ENCODE measurements at regions not wholly inside any gene's neighbourhood (a gene's known extent, or its start where the extent isn't known, plus 50 kb on each side); places are given as distances from the start of the nearest gene placed in this dataset.

DNA sequence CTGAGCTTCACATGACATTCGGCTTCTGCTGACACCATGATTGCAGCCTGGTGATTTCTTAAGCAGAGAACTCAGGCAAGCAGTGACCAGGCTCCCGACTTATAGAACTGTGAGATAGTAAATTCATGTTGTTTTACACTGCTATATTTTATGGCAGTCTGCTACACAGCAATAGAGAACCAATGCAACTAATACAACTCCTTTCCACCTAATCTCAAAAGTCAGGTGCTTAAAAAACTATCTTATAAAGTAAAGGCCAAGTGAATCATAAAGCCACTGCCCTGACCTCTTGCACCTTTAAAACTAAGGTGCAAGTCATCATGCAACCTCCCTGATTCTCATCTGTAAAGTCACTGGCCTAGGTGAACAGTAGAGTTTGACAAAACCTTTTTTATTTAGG, 95.3 kb upstream of the GLS start:
- no peak overlapping the region for H3K9ac ChIP-seq (ENCODE audit: low read length)
- no peaks in the 10 kb centered on the region for H4K20me1 ChIP-seq (ENCODE audit: insufficient read depth, low read length)
- TF ChIP-seq, protein P1, sequence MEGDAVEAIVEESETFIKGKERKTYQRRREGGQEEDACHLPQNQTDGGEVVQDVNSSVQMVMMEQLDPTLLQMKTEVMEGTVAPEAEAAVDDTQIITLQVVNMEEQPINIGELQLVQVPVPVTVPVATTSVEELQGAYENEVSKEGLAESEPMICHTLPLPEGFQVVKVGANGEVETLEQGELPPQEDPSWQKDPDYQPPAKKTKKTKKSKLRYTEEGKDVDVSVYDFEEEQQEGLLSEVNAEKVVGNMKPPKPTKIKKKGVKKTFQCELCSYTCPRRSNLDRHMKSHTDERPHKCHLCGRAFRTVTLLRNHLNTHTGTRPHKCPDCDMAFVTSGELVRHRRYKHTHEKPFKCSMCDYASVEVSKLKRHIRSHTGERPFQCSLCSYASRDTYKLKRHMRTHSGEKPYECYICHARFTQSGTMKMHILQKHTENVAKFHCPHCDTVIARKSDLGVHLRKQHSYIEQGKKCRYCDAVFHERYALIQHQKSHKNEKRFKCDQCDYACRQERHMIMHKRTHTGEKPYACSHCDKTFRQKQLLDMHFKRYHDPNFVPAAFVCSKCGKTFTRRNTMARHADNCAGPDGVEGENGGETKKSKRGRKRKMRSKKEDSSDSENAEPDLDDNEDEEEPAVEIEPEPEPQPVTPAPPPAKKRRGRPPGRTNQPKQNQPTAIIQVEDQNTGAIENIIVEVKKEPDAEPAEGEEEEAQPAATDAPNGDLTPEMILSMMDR (IDR thresholded peaks at IDR 0.05; ENCODE audit: low read depth, low read length): no peak
- TF ChIP-seq EZH2phosphoT487 (IDR thresholded peaks at IDR 0.05; ENCODE audit: low read depth): no peak
- H3K9me3 ChIP-seq (ENCODE audit: insufficient read depth, low read length): no peaks in the 10 kb centered on the region
- H3K4me1 ChIP-seq (ENCODE audit: low read length): peaks cover 8% of the 10 kb centered on the region; the same call in 1 of the 2 replicates
- H2AFZ ChIP-seq (ENCODE audit: low read depth, low read length): no peak overlapping the region
- H3K27me3 ChIP-seq (ENCODE audit: low read depth, low read length): peaks cover 11% of the 10 kb centered on the region
- no peaks in the 10 kb centered on the region for H3K79me2 ChIP-seq (ENCODE audit: low read length)
- H3K4me3 ChIP-seq (ENCODE audit: low read length): no peak overlapping the region
- H3K4me2 ChIP-seq (ENCODE audit: low read length): no peak overlapping the region
- H3K36me3 ChIP-seq (replicated peaks; ENCODE audit: low read depth, low read length): no peaks in the 10 kb centered on the region
- no peak overlapping the region for H3K27ac ChIP-seq (ENCODE audit: low read length)

DNA sequence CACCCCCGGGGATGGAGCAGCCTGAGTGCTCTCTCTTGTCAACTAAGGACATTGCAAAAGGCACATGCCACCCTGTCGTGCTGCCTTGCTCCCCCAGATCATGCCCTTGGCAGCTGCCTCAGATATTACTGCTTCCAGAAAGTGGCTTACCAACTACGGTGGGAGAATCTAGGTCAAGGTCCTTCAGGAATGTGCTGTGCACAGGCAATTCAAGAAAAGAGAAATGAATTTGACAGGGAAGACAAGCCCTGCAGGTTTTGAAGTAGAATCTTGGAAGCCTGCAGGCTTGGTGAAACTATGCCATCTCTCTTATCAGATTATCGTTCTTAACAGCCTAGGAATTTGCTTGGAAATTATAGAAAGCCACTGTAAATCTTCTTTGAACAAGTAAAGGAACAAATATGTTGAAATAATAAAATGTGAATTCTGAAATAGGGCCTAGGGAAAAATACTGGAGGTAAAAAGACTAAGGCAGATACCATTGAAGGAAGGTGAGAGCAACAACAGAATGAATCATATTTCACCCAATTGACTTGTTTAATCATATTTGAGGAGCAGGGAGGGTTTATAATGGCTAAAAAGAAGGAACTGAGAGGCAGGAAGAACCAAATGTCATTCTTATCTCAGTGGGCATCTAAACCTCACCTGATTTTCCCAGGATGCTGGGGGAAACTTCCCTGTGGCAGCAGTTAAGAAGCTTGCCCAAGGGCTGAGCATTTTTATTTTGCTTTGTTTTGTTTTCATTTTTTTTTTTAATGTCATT, 94.0 kb upstream of the GLS start:
- TF ChIP-seq, protein P1 (IDR thresholded peaks at IDR 0.05; ENCODE audit: low read depth, low read length): no peak
- no peak for TF ChIP-seq EZH2phosphoT487 (IDR thresholded peaks at IDR 0.05; ENCODE audit: low read depth)
- H3K4me3 ChIP-seq (ENCODE audit: low read length): no peak overlapping the region
- no peak overlapping the region for H3K9ac ChIP-seq (ENCODE audit: low read length)
- H3K27ac ChIP-seq (ENCODE audit: low read length): no peak overlapping the region
- no peak overlapping the region for H2AFZ ChIP-seq (ENCODE audit: low read depth, low read length)
- H3K36me3 ChIP-seq (replicated peaks; ENCODE audit: low read depth, low read length): no peaks in the 10 kb centered on the region
- no peaks in the 10 kb centered on the region for H3K4me1 ChIP-seq (ENCODE audit: low read length)
- H4K20me1 ChIP-seq (ENCODE audit: insufficient read depth, low read length): no peaks in the 10 kb centered on the region
- peaks cover 12% of the 10 kb centered on the region; the same call in 1 of the 2 replicates for H3K27me3 ChIP-seq (ENCODE audit: low read depth, low read length)
- no peak overlapping the region for H3K4me2 ChIP-seq (ENCODE audit: low read length)
- no peaks in the 10 kb centered on the region for H3K9me3 ChIP-seq (ENCODE audit: insufficient read depth, low read length)
- no peaks in the 10 kb centered on the region for H3K79me2 ChIP-seq (ENCODE audit: low read length)

DNA sequence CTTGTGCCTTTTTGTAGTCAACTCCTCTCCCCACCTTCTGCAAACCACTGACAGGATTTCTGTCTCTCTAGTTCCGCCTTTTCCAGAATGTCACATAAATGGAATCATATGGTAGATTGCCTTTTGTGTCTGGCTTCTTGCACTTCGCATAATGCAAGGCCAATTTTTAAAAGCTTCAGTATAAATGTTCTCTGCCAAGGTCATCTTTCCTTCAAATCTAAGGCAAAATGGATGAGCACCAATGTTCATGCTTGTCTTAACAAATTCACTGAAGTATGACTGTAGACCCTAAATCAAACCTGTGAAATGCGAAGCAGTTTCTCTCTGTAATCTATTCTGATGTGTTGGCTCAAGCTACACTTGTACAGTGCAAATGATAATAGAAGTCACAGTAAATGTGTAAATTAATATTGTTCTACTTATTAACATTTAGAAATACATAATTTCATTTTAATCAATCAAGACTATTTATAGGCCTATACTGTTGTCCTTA, 92.8 kb upstream of the GLS start:
- no peak for TF ChIP-seq EZH2phosphoT487 (IDR thresholded peaks at IDR 0.05; ENCODE audit: low read depth)
- TF ChIP-seq, protein P1 (IDR thresholded peaks at IDR 0.05; ENCODE audit: low read depth, low read length): no peak
- no peak overlapping the region for H3K4me3 ChIP-seq (ENCODE audit: low read length)
- no peaks in the 10 kb centered on the region for H4K20me1 ChIP-seq (ENCODE audit: insufficient read depth, low read length)
- no peak overlapping the region for H2AFZ ChIP-seq (ENCODE audit: low read depth, low read length)
- no peaks in the 10 kb centered on the region for H3K79me2 ChIP-seq (ENCODE audit: low read length)
- no peaks in the 10 kb centered on the region for H3K36me3 ChIP-seq (replicated peaks; ENCODE audit: low read depth, low read length)
- H3K9me3 ChIP-seq (ENCODE audit: insufficient read depth, low read length): no peaks in the 10 kb centered on the region
- no peak overlapping the region for H3K4me2 ChIP-seq (ENCODE audit: low read length)
- peaks cover 12% of the 10 kb centered on the region; the same call in 1 of the 2 replicates for H3K27me3 ChIP-seq (ENCODE audit: low read depth, low read length)
- H3K27ac ChIP-seq (ENCODE audit: low read length): no peak overlapping the region
- no peaks in the 10 kb centered on the region for H3K4me1 ChIP-seq (ENCODE audit: low read length)
- no peak overlapping the region for H3K9ac ChIP-seq (ENCODE audit: low read length)

DNA sequence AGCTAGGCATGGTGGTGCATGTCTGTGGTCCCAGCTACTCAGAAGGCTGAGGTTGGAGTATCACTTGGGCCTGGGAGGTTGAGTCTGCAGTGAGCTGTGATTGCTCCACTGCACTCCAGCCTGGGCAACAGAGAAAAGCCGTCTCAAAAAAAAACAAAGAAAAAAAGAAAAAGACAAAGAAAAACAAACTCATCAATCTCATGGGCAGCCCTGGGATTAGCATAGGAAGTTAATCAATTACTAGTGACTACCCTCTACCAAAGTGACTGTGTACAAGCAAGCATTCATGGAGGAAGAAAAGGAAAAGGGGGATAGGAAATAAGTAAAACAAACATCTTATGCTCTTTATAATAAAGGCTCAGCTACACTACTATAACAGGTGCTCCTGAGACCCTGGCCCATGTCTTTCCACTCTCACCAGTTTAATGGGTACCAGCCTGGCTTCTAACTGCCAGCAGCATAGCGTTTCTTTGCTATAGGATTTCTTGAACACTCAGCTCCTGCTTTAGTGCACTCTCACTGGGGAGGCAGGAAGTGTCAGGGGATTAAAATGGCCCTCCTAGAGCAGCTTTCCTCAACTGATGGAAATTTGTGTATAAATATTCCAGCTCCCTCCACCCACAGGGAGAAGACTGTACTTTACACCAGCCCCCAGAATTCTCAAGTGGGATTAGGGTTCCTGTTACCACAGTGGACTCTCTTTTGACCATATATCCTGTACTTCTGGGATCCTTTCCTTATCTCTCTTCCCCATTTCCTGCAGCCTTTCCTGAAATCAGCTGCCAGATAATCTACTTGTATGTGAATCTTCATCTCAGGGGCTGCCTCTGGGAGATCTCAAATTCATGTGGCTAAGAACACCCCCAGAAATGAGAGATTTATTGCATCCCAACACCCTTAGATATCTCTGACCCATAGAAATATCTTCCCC, 91.3 kb upstream of the GLS start:
- Histone ChIP-seq H4K20me1 (ENCODE audit: insufficient read depth, low read length) (no peaks in the 10 kb centered on the region), H3K27me3 (ENCODE audit: low read depth, low read length) (peaks cover 12% of the 10 kb centered on the region; the same call in 1 of the 2 replicates), H3K36me3 (replicated peaks; ENCODE audit: low read depth, low read length) (no peaks in the 10 kb centered on the region), H3K79me2 (ENCODE audit: low read length) (no peaks in the 10 kb centered on the region), H3K9me3 (ENCODE audit: insufficient read depth, low read length) (no peaks in the 10 kb centered on the region), H3K4me1 (ENCODE audit: low read length) (no peaks in the 10 kb centered on the region), H2AFZ (ENCODE audit: low read depth, low read length) (no peak overlapping the region), H3K4me3 (ENCODE audit: low read length) (no peak overlapping the region), H3K9ac (ENCODE audit: low read length) (no peak overlapping the region), H3K27ac (ENCODE audit: low read length) (no peak overlapping the region), H3K4me2 (ENCODE audit: low read length) (no peak overlapping the region)
- TF ChIP-seq, protein P1 (IDR thresholded peaks at IDR 0.05; ENCODE audit: low read depth, low read length): no peak
- TF ChIP-seq EZH2phosphoT487 (IDR thresholded peaks at IDR 0.05; ENCODE audit: low read depth): no peak
